Breast epithelium (tissue), 3 donors: ENCODE measurements at regions not wholly inside any gene's neighbourhood (a gene's known extent, or its start where the extent isn't known, plus 50 kb on each side); places are given as distances from the start of the nearest gene placed in this dataset.

ENCODE experiments used
- CTCF ChIP-seq, 3 donors: fragments of 450-650 bp; IDR thresholded peaks; one replicate each; pipeline ENCODE4 v1.5.1; 2016 to 2017; ENCODE audit warnings: antibody characterized with exemption in 3 of 3, mild to moderate bottlenecking in 3 of 3, moderate library complexity in 3 of 3
- POLR2AphosphoS5 ChIP-seq, 3 donors: sonication (generic); formaldehyde crosslinking; IDR thresholded peaks; one replicate each; pipeline ENCODE4 v1.6.1; 2017; ENCODE audit warnings: antibody characterized with exemption in 3 of 3

GRCh38 chr9:95749493-95749892 is 126.0 kb upstream of the ERCC6L2 start:
- TF ChIP-seq CTCF (IDR thresholded peaks at IDR 0.05): no peak
- no peak for TF ChIP-seq POLR2AphosphoS5 (IDR thresholded peaks at IDR 0.05)
